HCT116 (cell line): ENCODE measurements at regions not wholly inside any gene's neighbourhood (a gene's known extent, or its start where the extent isn't known, plus 50 kb on each side); places are given as distances from the start of the nearest gene placed in this dataset.

Experiments
- ATAC-seq: fragments of 200-7000 bp; cut with Tn5 transposase; 2 replicates; pipeline ENCODE4 v1.9.1; 2020; ENCODE audit warnings: mild to moderate bottlenecking, moderate library complexity
- BruUV-seq: library from RNA; stranded (reverse); fragments of 400-500 nt; replicated peaks from 2 replicates; lab custom pipeline; 2021; lab: Mats Ljungman, UMichigan
- CTCF ChIA-PET: fragments of 300-600 bp; sonication (Branson Sonifier 250); formaldehyde crosslinking; loops from one replicate; lab custom pipeline; 2021; ENCODE audit warnings: antibody characterized with exemption; lab: Charles Lee
- POLR2A ChIA-PET: fragments of 300-600, 350-600 bp; sonication (Branson Sonifier 250); formaldehyde crosslinking; loops from one replicate; lab custom pipeline; 2021; ENCODE audit warnings: antibody characterized with exemption; lab: Charles Lee
- RAD21 ChIA-PET, 2 experiments: fragments of 300-600 bp; sonication (Branson Sonifier 250); formaldehyde crosslinking; loops; one replicate each; lab custom pipeline; 2023; ENCODE audit warnings: low total read pairs in 2 of 2; ENCODE audit not compliant: uncharacterized antibody in 2 of 2, unreplicated experiment in 2 of 2, low non-redundant PET in 1 of 2; lab: Charles Lee
- DNase-seq: peaks from one replicate; pipeline ENCODE4 v3.0.0-alpha.2; 2010; ENCODE audit warnings: low read depth, low spot score
- H2AFZ ChIP-seq: fragments of 200-600 bp; shearing (Covaris generic), sonication (generic); 2 replicates; pipeline ENCODE4 v1.6.1; 2017; ENCODE audit warnings: low read depth, mixed run types, mixed read lengths, antibody characterized with exemption, low read length; ENCODE audit not compliant: poor library complexity, severe bottlenecking
- H3K27ac ChIP-seq: 2 replicates; pipeline ENCODE4 v1.5.1; 2012; ENCODE audit warnings: low read depth, low read length
- H3K27me3 ChIP-seq: fragments of 200-600 bp; sonication (generic); 2 replicates; pipeline ENCODE4 v1.6.1; 2016; ENCODE audit warnings: mixed run types, low read length, mixed read lengths; ENCODE audit not compliant: insufficient read depth
- H3K36me3 ChIP-seq, 2 experiments: fragments of 200-500 bp in 1 of 2; fragments of 200-600 bp in 1 of 2; sonication (Bioruptor generic) in 1 of 2; sonication (generic) in 1 of 2; 2 replicates each; pipeline versions ENCODE4 v1.5.1 to v1.6.1; 2014 to 2016; ENCODE audit warnings: low read length in 2 of 2, inconsistent platforms in 1 of 2, mixed read lengths in 1 of 2, mixed run types in 1 of 2; ENCODE audit not compliant: insufficient read depth in 2 of 2, control insufficient read depth in 1 of 2
- H3K4me1 ChIP-seq, 2 experiments: fragments of 200-600 bp in 1 of 2; sonication (generic) in 1 of 2; 2 replicates each; pipeline versions ENCODE4 v1.5.1 to v1.6.1; 2012 to 2017; ENCODE audit warnings: low read length in 2 of 2, inconsistent platforms in 1 of 2, mild to moderate bottlenecking in 1 of 2, mixed read lengths in 1 of 2, mixed run types in 1 of 2, moderate library complexity in 1 of 2; ENCODE audit not compliant: insufficient read depth in 2 of 2, control insufficient read depth in 1 of 2
- H3K4me2 ChIP-seq: fragments of 200-600 bp; sonication (generic); 2 replicates; pipeline ENCODE4 v1.6.1; 2017; ENCODE audit warnings: mixed run types, low read length, mixed read lengths
- H3K4me3 ChIP-seq, 2 experiments: fragments of 200-600 bp in 1 of 2; sonication (generic) in 1 of 2; replicated peaks in 1 of 2; 2 replicates each; pipeline ENCODE4 v1.5.1; 2011 to 2016; ENCODE audit warnings: low read length in 2 of 2, control low read depth in 1 of 2, low read depth in 1 of 2, mild to moderate bottlenecking in 1 of 2, mixed read lengths in 1 of 2, mixed run types in 1 of 2
- H3K79me2 ChIP-seq: fragments of 200-600 bp; sonication (generic); 2 replicates; pipeline ENCODE4 v1.6.1; 2017; ENCODE audit warnings: mild to moderate bottlenecking, mixed run types, low read length, moderate library complexity, mixed read lengths; ENCODE audit not compliant: insufficient read depth
- H3K9ac ChIP-seq: fragments of 200-600 bp; sonication (generic); 2 replicates; pipeline ENCODE4 v1.6.1; 2016; ENCODE audit warnings: low read length, mixed read lengths
- H3K9me2 ChIP-seq: fragments of 200-600 bp; sonication (generic), shearing (Covaris generic); 2 replicates; pipeline ENCODE4 v1.6.1; 2017; ENCODE audit warnings: mixed run types, mild to moderate bottlenecking, moderate library complexity; ENCODE audit not compliant: insufficient read depth
- H3K9me3 ChIP-seq, 2 experiments: fragments of 200-500 bp in 1 of 2; fragments of 200-600 bp in 1 of 2; sonication (Bioruptor generic) in 1 of 2; sonication (generic) in 1 of 2; 2 replicates each; pipeline ENCODE4 v1.6.1; 2014 to 2017; ENCODE audit warnings: low read length in 2 of 2, mixed read lengths in 2 of 2, inconsistent platforms in 1 of 2, low read depth in 1 of 2, mild to moderate bottlenecking in 1 of 2, mixed run types in 1 of 2, moderate library complexity in 1 of 2; ENCODE audit not compliant: control insufficient read depth in 1 of 2, insufficient read depth in 1 of 2
- H4K20me1 ChIP-seq: fragments of 200-600 bp; sonication (generic), shearing (Covaris generic); 2 replicates; pipeline ENCODE4 v1.6.1; 2017; ENCODE audit warnings: mixed run types, mild to moderate bottlenecking, moderate library complexity; ENCODE audit not compliant: insufficient read depth
- CBX3 ChIP-seq: IDR thresholded peaks from 2 replicates; pipeline ENCODE4 v1.6.1; 2012; ENCODE audit warnings: low read depth
- CEBPB ChIP-seq: IDR thresholded peaks from 2 replicates; pipeline ENCODE4 v1.6.1; 2012; ENCODE audit warnings: low read depth
- EGR1 ChIP-seq: IDR thresholded peaks from 2 replicates; pipeline ENCODE4 v1.6.1; 2012; ENCODE audit warnings: low read depth
- ELF1 ChIP-seq: IDR thresholded peaks from 2 replicates; pipeline ENCODE4 v1.6.1; 2012; ENCODE audit warnings: low read depth, borderline replicate concordance
- EZH2 ChIP-seq: fragments of 200-600 bp; sonication (generic); IDR thresholded peaks from 2 replicates; pipeline ENCODE4 v1.6.1; 2017; ENCODE audit warnings: antibody characterized with exemption, mixed run types
- EZH2phosphoT487 ChIP-seq: fragments of 200-600 bp; IDR thresholded peaks from 2 replicates; pipeline ENCODE4 v1.6.1; 2018; ENCODE audit warnings: antibody characterized with exemption, borderline replicate concordance
- FOSL1 ChIP-seq: IDR thresholded peaks from 2 replicates; pipeline ENCODE4 v1.6.1; 2012; ENCODE audit warnings: low read depth
- JUND ChIP-seq: IDR thresholded peaks from 2 replicates; pipeline ENCODE4 v1.6.1; 2012
- POLR2AphosphoS5 ChIP-seq: IDR thresholded peaks from 2 replicates; pipeline ENCODE4 v1.6.1; 2011; ENCODE audit warnings: mild to moderate bottlenecking, low read depth, low read length, moderate library complexity
- RAD21 ChIP-seq: IDR thresholded peaks from 2 replicates; pipeline ENCODE4 v1.6.1; 2012; ENCODE audit warnings: low read depth, mild to moderate bottlenecking
- SIN3A ChIP-seq: IDR thresholded peaks from 2 replicates; pipeline ENCODE4 v1.6.1; 2012; ENCODE audit warnings: low read depth
- SP1 ChIP-seq: IDR thresholded peaks from 2 replicates; pipeline ENCODE4 v1.6.1; 2012; ENCODE audit warnings: low read depth
- SRF ChIP-seq: IDR thresholded peaks from 2 replicates; pipeline ENCODE4 v1.6.1; 2012; ENCODE audit warnings: low read depth
- TCF7L2 ChIP-seq: IDR thresholded peaks from 2 replicates; pipeline ENCODE4 v1.7.0; 2011; ENCODE audit warnings: borderline replicate concordance, inconsistent platforms; ENCODE audit not compliant: insufficient read depth, insufficient read length; ENCODE audit errors: extremely low read depth
- YY1 ChIP-seq: IDR thresholded peaks from 2 replicates; pipeline ENCODE4 v1.6.1; 2011; ENCODE audit warnings: low read length, low read depth, moderate library complexity, mild to moderate bottlenecking; ENCODE audit not compliant: insufficient replicate concordance; ENCODE audit errors: extremely low read depth
- ZNF274 ChIP-seq: fragments of 200-500 bp; sonication (Bioruptor generic); IDR thresholded peaks from 2 replicates; pipeline ENCODE4 v1.6.1; 2014; ENCODE audit warnings: mild to moderate bottlenecking, low read depth, low read length, inconsistent platforms
- intact Hi-C: fragments of 100-400 bp; cut with micrococcal nuclease; formaldehyde crosslinking; loops from 2 replicates; pipeline ENCODE4 v1.10.0; 2022
- TF ChIP-seq, protein P1 (sequence below): IDR thresholded peaks from 2 replicates; pipeline ENCODE4 v1.6.1; 2011; ENCODE audit warnings: mild to moderate bottlenecking, low read length, moderate library complexity; ENCODE audit not compliant: insufficient replicate concordance; ENCODE audit errors: extremely low read depth
- TF ChIP-seq, protein P2 (sequence below): IDR thresholded peaks from 2 replicates; pipeline ENCODE4 v1.6.1; 2012; ENCODE audit warnings: low read depth
- TF ChIP-seq, protein P3 (sequence below): IDR thresholded peaks from 2 replicates; pipeline ENCODE4 v1.6.1; 2012
- TF ChIP-seq, protein P4 (sequence below), 3 experiments: fragments of 200-600 bp in 1 of 3; sonication (generic) in 1 of 3; IDR thresholded peaks in 2 of 3; conservative IDR thresholded peaks in 1 of 3; 2 replicates each; pipeline ENCODE4 v1.5.1; 2012 to 2017; ENCODE audit warnings: low read depth in 2 of 3, low read length in 2 of 3, antibody characterized with exemption in 1 of 3, borderline replicate concordance in 1 of 3, control low read depth in 1 of 3, mild to moderate bottlenecking in 1 of 3, mixed read lengths in 1 of 3, mixed run types in 1 of 3, moderate library complexity in 1 of 3; ENCODE audit not compliant: insufficient read depth in 1 of 3

DNA sequence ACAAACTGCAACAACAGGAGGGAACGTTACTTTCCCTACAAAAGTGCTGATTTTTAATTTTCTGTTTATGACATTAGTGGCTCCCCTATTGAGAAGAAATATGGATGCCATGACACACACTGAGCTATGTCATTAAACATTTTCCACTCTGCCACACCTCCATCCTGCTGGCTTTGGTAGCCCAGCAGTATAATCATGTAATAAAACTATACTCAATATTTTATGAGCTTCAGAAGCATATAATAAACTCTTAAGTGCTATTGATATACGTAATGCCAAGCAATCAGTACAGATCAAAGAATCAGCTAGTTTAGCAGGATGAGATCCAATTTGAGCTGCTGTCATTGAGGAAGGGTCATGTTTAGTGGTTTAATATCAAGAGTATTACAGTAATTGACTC is 141.3 kb upstream of the LRRC7 start:
- no peaks in the 10 kb centered on the region for H3K4me1 ChIP-seq

More for the DNA sequence above, 141.3 kb upstream of the LRRC7 start:
- ATAC-seq = no peak
- CTCF ChIA-PET = no interaction called here
- Histone ChIP-seq H3K4me2 (no peak overlapping the region), H3K27me3 (0 out of 2 replicates have a peak, but pooled peaks cover 3% of the 10 kb centered on the region), H2AFZ (no peak overlapping the region), H4K20me1 (no peaks in the 10 kb centered on the region), H3K9me3 (no peaks in the 10 kb centered on the region), H3K4me3 (no peak overlapping the region), H3K79me2 (no peaks in the 10 kb centered on the region), H3K9me2 (no peaks in the 10 kb centered on the region), H3K36me3 (no peaks in the 10 kb centered on the region), H3K27ac (no peak overlapping the region), H3K9ac (no peak overlapping the region)
- intact Hi-C loops = no loop called here
- DNase-seq = no peak
- no TSS peak for BruUV-seq
- POLR2A ChIA-PET = no interaction called here
- RAD21 ChIA-PET = no interaction called here
- no peak for TF ChIP-seq SP1
- TF ChIP-seq POLR2AphosphoS5 = no peak
- TF ChIP-seq, protein P1, sequence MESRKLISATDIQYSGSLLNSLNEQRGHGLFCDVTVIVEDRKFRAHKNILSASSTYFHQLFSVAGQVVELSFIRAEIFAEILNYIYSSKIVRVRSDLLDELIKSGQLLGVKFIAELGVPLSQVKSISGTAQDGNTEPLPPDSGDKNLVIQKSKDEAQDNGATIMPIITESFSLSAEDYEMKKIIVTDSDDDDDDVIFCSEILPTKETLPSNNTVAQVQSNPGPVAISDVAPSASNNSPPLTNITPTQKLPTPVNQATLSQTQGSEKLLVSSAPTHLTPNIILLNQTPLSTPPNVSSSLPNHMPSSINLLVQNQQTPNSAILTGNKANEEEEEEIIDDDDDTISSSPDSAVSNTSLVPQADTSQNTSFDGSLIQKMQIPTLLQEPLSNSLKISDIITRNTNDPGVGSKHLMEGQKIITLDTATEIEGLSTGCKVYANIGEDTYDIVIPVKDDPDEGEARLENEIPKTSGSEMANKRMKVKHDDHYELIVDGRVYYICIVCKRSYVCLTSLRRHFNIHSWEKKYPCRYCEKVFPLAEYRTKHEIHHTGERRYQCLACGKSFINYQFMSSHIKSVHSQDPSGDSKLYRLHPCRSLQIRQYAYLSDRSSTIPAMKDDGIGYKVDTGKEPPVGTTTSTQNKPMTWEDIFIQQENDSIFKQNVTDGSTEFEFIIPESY = no peak
- no peak for TF ChIP-seq FOSL1
- TF ChIP-seq SRF = no peak
- TF ChIP-seq, protein P2, sequence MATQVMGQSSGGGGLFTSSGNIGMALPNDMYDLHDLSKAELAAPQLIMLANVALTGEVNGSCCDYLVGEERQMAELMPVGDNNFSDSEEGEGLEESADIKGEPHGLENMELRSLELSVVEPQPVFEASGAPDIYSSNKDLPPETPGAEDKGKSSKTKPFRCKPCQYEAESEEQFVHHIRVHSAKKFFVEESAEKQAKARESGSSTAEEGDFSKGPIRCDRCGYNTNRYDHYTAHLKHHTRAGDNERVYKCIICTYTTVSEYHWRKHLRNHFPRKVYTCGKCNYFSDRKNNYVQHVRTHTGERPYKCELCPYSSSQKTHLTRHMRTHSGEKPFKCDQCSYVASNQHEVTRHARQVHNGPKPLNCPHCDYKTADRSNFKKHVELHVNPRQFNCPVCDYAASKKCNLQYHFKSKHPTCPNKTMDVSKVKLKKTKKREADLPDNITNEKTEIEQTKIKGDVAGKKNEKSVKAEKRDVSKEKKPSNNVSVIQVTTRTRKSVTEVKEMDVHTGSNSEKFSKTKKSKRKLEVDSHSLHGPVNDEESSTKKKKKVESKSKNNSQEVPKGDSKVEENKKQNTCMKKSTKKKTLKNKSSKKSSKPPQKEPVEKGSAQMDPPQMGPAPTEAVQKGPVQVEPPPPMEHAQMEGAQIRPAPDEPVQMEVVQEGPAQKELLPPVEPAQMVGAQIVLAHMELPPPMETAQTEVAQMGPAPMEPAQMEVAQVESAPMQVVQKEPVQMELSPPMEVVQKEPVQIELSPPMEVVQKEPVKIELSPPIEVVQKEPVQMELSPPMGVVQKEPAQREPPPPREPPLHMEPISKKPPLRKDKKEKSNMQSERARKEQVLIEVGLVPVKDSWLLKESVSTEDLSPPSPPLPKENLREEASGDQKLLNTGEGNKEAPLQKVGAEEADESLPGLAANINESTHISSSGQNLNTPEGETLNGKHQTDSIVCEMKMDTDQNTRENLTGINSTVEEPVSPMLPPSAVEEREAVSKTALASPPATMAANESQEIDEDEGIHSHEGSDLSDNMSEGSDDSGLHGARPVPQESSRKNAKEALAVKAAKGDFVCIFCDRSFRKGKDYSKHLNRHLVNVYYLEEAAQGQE = no peak
- no peak for TF ChIP-seq YY1
- TF ChIP-seq SIN3A = no peak
- TF ChIP-seq EZH2 = no peak
- TF ChIP-seq, protein P3, sequence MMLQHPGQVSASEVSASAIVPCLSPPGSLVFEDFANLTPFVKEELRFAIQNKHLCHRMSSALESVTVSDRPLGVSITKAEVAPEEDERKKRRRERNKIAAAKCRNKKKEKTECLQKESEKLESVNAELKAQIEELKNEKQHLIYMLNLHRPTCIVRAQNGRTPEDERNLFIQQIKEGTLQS = no peak
- TF ChIP-seq, protein P4, sequence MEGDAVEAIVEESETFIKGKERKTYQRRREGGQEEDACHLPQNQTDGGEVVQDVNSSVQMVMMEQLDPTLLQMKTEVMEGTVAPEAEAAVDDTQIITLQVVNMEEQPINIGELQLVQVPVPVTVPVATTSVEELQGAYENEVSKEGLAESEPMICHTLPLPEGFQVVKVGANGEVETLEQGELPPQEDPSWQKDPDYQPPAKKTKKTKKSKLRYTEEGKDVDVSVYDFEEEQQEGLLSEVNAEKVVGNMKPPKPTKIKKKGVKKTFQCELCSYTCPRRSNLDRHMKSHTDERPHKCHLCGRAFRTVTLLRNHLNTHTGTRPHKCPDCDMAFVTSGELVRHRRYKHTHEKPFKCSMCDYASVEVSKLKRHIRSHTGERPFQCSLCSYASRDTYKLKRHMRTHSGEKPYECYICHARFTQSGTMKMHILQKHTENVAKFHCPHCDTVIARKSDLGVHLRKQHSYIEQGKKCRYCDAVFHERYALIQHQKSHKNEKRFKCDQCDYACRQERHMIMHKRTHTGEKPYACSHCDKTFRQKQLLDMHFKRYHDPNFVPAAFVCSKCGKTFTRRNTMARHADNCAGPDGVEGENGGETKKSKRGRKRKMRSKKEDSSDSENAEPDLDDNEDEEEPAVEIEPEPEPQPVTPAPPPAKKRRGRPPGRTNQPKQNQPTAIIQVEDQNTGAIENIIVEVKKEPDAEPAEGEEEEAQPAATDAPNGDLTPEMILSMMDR (IDR thresholded peaks at IDR 0.05 in 2 of 3, conservative IDR thresholded peaks at IDR 0.05 in 1 of 3; ENCODE audit: borderline replicate concordance in 1 of 3, insufficient read depth in 1 of 3, low read depth in 2 of 3, low read length in 2 of 3) = no peak
- TF ChIP-seq JUND = no peak
- no peak for TF ChIP-seq ZNF274
- no peak for TF ChIP-seq RAD21
- no peak for TF ChIP-seq CBX3
- no peak for TF ChIP-seq EZH2phosphoT487
- TF ChIP-seq CEBPB = no peak
- TF ChIP-seq TCF7L2 = no peak
- no peak for TF ChIP-seq ELF1
- TF ChIP-seq EGR1 = no peak
